ENCODE measurements at regions not wholly inside any gene's neighbourhood (a gene's known extent, or its start where the extent isn't known, plus 50 kb on each side); places are given as distances from the start of the nearest gene placed in this dataset.

DNA sequence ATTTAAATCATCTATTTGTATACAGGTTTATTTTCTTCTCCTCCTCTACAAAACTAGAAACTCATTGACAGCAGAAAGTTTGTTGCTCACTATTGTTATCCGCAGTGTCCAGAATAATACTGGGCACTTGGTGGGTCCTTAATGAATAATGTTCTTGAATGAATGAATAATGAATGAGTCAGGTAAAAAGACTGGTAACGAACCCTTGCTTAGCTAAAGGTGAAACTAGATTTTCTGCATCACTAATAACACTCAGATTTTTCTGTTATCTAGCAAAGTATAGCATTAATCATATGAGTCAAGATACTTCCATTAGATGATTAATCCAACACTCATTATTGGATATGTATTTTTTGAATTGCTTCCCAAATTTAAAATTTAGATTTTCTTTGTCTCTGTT, 953.2 kb downstream of the SORCS3 start:
- Mint-ChIP-seq H3K27me3 (no peaks in the 10 kb centered on the region), H3K4me3 (no peak overlapping the region), H3K4me1 (ENCODE audit: low read depth) (no peaks in the 10 kb centered on the region), H3K36me3 (ENCODE audit: low read depth) (no peaks in the 10 kb centered on the region), H3K9me3 (peaks cover 3% of the 10 kb centered on the region), H3K27ac (no peak overlapping the region)
- TF ChIP-seq, protein P1, sequence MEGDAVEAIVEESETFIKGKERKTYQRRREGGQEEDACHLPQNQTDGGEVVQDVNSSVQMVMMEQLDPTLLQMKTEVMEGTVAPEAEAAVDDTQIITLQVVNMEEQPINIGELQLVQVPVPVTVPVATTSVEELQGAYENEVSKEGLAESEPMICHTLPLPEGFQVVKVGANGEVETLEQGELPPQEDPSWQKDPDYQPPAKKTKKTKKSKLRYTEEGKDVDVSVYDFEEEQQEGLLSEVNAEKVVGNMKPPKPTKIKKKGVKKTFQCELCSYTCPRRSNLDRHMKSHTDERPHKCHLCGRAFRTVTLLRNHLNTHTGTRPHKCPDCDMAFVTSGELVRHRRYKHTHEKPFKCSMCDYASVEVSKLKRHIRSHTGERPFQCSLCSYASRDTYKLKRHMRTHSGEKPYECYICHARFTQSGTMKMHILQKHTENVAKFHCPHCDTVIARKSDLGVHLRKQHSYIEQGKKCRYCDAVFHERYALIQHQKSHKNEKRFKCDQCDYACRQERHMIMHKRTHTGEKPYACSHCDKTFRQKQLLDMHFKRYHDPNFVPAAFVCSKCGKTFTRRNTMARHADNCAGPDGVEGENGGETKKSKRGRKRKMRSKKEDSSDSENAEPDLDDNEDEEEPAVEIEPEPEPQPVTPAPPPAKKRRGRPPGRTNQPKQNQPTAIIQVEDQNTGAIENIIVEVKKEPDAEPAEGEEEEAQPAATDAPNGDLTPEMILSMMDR (IDR thresholded peaks at IDR 0.05): no peak
- no peaks in the 10 kb centered on the region for H3K27me3 ChIP-seq (ENCODE audit: control insufficient read depth in 1 of 2, insufficient read depth in 2 of 2, low read length in 2 of 2)
- ATAC-seq (ENCODE audit: poor library complexity) (no peak), DNase-seq (no peak)
- H3K27ac ChIP-seq (ENCODE audit: low read depth in 1 of 2, low read length in 2 of 2): no peak overlapping the region
- CTCF ChIA-PET: no interaction called here
- H3K4me3 ChIP-seq (ENCODE audit: low read length): no peak overlapping the region
- H3K4me1 ChIP-seq (ENCODE audit: insufficient read depth, low read length): no peaks in the 10 kb centered on the region
- intact Hi-C loops (cut with DNase I, micrococcal nuclease): no loop called here
- no peaks in the 10 kb centered on the region for H3K9me3 ChIP-seq (ENCODE audit: control insufficient read depth in 1 of 2, insufficient read depth in 1 of 2, low read length in 2 of 2)
- POLR2A ChIA-PET: no interaction called here
- no peaks in the 10 kb centered on the region for H3K36me3 ChIP-seq (ENCODE audit: insufficient read depth, low read length)

DNA sequence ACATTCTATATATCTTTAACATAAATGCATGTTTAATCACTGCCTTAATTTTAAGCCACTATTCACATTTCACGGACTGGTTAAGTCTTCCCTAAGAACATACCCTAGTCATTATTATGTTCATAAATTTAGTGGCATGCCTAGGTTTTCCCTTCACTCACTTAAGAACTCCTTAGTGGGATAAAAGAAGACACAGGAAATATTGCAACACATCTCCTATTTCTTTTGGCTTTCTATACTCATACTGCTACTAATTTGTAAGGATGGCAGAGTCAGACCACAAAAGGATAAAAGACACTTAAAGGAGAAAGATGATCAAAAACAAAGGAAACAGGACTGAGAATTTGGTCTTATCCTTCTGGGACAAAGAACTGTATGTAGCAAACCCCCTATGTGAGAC, 951.4 kb downstream of the SORCS3 start:
- no peak for DNase-seq
- TF ChIP-seq, protein P1 (IDR thresholded peaks at IDR 0.05): no peak
- ChIA-PET POLR2A (no interaction called here), CTCF (no interaction called here)
- ATAC-seq (ENCODE audit: poor library complexity): no peak
- Mint-ChIP-seq H3K4me1 (ENCODE audit: low read depth) (no peaks in the 10 kb centered on the region), H3K4me3 (no peak overlapping the region), H3K9me3 (peaks cover 3% of the 10 kb centered on the region), H3K36me3 (ENCODE audit: low read depth) (no peaks in the 10 kb centered on the region), H3K27me3 (no peaks in the 10 kb centered on the region), H3K27ac (no peak overlapping the region)
- Histone ChIP-seq H3K9me3 (ENCODE audit: control insufficient read depth in 1 of 2, insufficient read depth in 1 of 2, low read length in 2 of 2) (no peaks in the 10 kb centered on the region), H3K27ac (ENCODE audit: low read depth in 1 of 2, low read length in 2 of 2) (no peak overlapping the region), H3K36me3 (ENCODE audit: insufficient read depth, low read length) (no peaks in the 10 kb centered on the region), H3K4me1 (ENCODE audit: insufficient read depth, low read length) (no peaks in the 10 kb centered on the region), H3K4me3 (ENCODE audit: low read length) (no peak overlapping the region), H3K27me3 (ENCODE audit: control insufficient read depth in 1 of 2, insufficient read depth in 2 of 2, low read length in 2 of 2) (no peaks in the 10 kb centered on the region)
- intact Hi-C loops (cut with DNase I, micrococcal nuclease): no loop called here

DNA sequence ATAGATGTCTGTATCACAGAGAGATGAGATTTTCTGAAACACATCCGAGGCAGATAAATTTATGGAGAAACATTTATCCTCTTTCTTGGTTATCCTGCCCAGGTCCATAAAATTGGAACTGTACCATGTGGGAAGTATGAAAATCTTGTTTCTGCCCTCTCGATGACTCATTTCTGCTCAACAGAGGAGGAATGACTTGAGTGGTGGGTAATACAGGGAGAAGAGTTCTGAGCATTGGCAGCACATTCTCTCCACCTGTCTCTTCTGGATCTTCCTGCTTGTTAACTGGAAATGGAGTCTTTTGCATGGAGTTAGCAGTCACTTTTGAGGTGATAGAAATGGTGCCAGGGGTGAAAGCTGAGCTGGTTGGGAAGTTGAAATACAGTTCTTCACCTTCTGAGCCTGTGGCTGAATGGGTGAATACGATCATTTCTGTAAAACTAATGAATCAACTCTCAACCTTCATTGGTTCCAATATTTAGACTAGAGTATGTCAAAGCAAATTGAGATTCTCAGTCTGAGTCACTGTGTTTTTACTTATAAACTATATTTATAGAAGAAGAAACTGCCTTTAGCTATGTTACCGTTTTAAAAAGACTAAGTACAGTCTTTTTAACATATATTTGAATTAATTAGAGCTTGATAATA, 945.5 kb downstream of the SORCS3 start:
- CTCF ChIA-PET: no interaction called here
- TF ChIP-seq, protein P1 (IDR thresholded peaks at IDR 0.05): no peak
- POLR2A ChIA-PET: no interaction called here
- Mint-ChIP-seq H3K27ac (no peak overlapping the region), H3K36me3 (ENCODE audit: low read depth) (no peaks in the 10 kb centered on the region), H3K4me1 (ENCODE audit: low read depth) (no peaks in the 10 kb centered on the region), H3K27me3 (no peaks in the 10 kb centered on the region), H3K4me3 (no peak overlapping the region), H3K9me3 (peaks cover 4% of the 10 kb centered on the region)
- Histone ChIP-seq H3K4me3 (ENCODE audit: low read length) (no peak overlapping the region), H3K9me3 (ENCODE audit: control insufficient read depth in 1 of 2, insufficient read depth in 1 of 2, low read length in 2 of 2) (no peaks in the 10 kb centered on the region), H3K27me3 (ENCODE audit: control insufficient read depth in 1 of 2, insufficient read depth in 2 of 2, low read length in 2 of 2) (no peaks in the 10 kb centered on the region), H3K36me3 (ENCODE audit: insufficient read depth, low read length) (no peaks in the 10 kb centered on the region), H3K4me1 (ENCODE audit: insufficient read depth, low read length) (no peaks in the 10 kb centered on the region), H3K27ac (ENCODE audit: low read depth in 1 of 2, low read length in 2 of 2) (no peak overlapping the region)
- no peak for DNase-seq
- ATAC-seq (ENCODE audit: poor library complexity): no peak
- intact Hi-C loops (cut with DNase I, micrococcal nuclease): no loop called here
